ENCODE measurements at regions not wholly inside any gene's neighbourhood (a gene's known extent, or its start where the extent isn't known, plus 50 kb on each side); places are given as distances from the start of the nearest gene placed in this dataset.

- Histone ChIP-seq H2AFZ (ENCODE audit: low read length) (no peak overlapping the region), H3K9me2 (replicated peaks; ENCODE audit: low read length) (no peaks in the 10 kb centered on the region), H4K20me1 (ENCODE audit: low read length) (no peaks in the 10 kb centered on the region), H3K4me3 (ENCODE audit: low read length) (no peak overlapping the region), H3K4me1 (ENCODE audit: insufficient read depth, low read length) (no peaks in the 10 kb centered on the region), H3K4me2 (ENCODE audit: low read length) (no peak overlapping the region), H3K79me2 (ENCODE audit: low read length) (no peaks in the 10 kb centered on the region), H3K27me3 (ENCODE audit: low read length) (no peaks in the 10 kb centered on the region), H3K9ac (ENCODE audit: low read length) (no peak overlapping the region), H3K27ac (ENCODE audit: low read length) (no peak overlapping the region), H3F3A (ENCODE audit: low read length, unreplicated experiment) (no peaks in the 10 kb centered on the region), H3K9me3 (ENCODE audit: low read length) (no peaks in the 10 kb centered on the region), H3K36me3 (ENCODE audit: low read depth, low read length) (no peaks in the 10 kb centered on the region)
- ChIA-PET CTCF (no interaction called here), POLR2A (ENCODE audit: unreplicated experiment) (interaction anchor here (0.6 kb wide), 1 partner anchor 91 kb away, joined by 4 read pairs; no protein-coding TSS in a partner anchor)
- ATAC-seq (no peak), DNase-seq (no peak)
- intact Hi-C loops (cut with micrococcal nuclease): no loop called here
- TF ChIP-seq, protein P1, sequence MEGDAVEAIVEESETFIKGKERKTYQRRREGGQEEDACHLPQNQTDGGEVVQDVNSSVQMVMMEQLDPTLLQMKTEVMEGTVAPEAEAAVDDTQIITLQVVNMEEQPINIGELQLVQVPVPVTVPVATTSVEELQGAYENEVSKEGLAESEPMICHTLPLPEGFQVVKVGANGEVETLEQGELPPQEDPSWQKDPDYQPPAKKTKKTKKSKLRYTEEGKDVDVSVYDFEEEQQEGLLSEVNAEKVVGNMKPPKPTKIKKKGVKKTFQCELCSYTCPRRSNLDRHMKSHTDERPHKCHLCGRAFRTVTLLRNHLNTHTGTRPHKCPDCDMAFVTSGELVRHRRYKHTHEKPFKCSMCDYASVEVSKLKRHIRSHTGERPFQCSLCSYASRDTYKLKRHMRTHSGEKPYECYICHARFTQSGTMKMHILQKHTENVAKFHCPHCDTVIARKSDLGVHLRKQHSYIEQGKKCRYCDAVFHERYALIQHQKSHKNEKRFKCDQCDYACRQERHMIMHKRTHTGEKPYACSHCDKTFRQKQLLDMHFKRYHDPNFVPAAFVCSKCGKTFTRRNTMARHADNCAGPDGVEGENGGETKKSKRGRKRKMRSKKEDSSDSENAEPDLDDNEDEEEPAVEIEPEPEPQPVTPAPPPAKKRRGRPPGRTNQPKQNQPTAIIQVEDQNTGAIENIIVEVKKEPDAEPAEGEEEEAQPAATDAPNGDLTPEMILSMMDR (conservative IDR thresholded peaks at IDR 0.05; ENCODE audit: low read depth, low read length): peak; percentile 62
- TF ChIP-seq EZH2phosphoT487 (IDR thresholded peaks at IDR 0.05; ENCODE audit: borderline replicate concordance, low read length): no peak
- BruUV-seq (replicated peaks): no TSS peak
These were observed 145.5 kb downstream of the HMHB1 start for GRCh38 chr5:143957455-143957854.

GRCh38 chr5:143962201-143962600 lies 150.2 kb downstream of the HMHB1 start:
- POLR2A ChIA-PET (ENCODE audit: unreplicated experiment): interaction anchor here (0.6 kb wide), 2 partner anchors 32 to 38 kb away, joined by 3 read pairs; no protein-coding TSS in a partner anchor
- no peak overlapping the region for H3K9ac ChIP-seq (ENCODE audit: low read length)
- H3K4me1 ChIP-seq (ENCODE audit: insufficient read depth, low read length): peaks cover 22% of the 10 kb centered on the region
- no TSS peak for BruUV-seq (replicated peaks)
- no peaks in the 10 kb centered on the region for H3K79me2 ChIP-seq (ENCODE audit: low read length)
- ATAC-seq (no peak), DNase-seq (no peak)
- no peak overlapping the region for H3K4me2 ChIP-seq (ENCODE audit: low read length)
- no peaks in the 10 kb centered on the region for H3K36me3 ChIP-seq (ENCODE audit: low read depth, low read length)
- no peaks in the 10 kb centered on the region for H3K9me2 ChIP-seq (replicated peaks; ENCODE audit: low read length)
- H4K20me1 ChIP-seq (ENCODE audit: low read length): no peaks in the 10 kb centered on the region
- H3K27ac ChIP-seq (ENCODE audit: low read length): no peak overlapping the region
- H3K9me3 ChIP-seq (ENCODE audit: low read length): no peaks in the 10 kb centered on the region
- TF ChIP-seq, protein P1 (conservative IDR thresholded peaks at IDR 0.05; ENCODE audit: low read depth, low read length): no peak
- TF ChIP-seq EZH2phosphoT487 (IDR thresholded peaks at IDR 0.05; ENCODE audit: borderline replicate concordance, low read length) (no peak), EZH2 (IDR thresholded peaks at IDR 0.05; ENCODE audit: low read length, unreplicated experiment) (no peak)
- H3F3A ChIP-seq (ENCODE audit: low read length, unreplicated experiment): no peaks in the 10 kb centered on the region
- no peak overlapping the region for H2AFZ ChIP-seq (ENCODE audit: low read length)
- H3K4me3 ChIP-seq (ENCODE audit: low read length): no peak overlapping the region
- CTCF ChIA-PET: no interaction called here
- intact Hi-C loops (cut with micrococcal nuclease): loop anchor here (10.0 kb wide), 2 partner anchors 457 to 1037 kb away; no protein-coding TSS in a partner anchor
- no peaks in the 10 kb centered on the region for H3K27me3 ChIP-seq (ENCODE audit: low read length)

- Histone ChIP-seq H3K9me2 (replicated peaks; ENCODE audit: low read length) (no peaks in the 10 kb centered on the region), H3K4me2 (ENCODE audit: low read length) (peak overlapping the region; percentile 66), H2AFZ (ENCODE audit: low read length) (no peak overlapping the region), H3F3A (ENCODE audit: low read length, unreplicated experiment) (peaks cover 5% of the 10 kb centered on the region), H3K4me3 (ENCODE audit: low read length) (no peak overlapping the region), H3K9ac (ENCODE audit: low read length) (peak overlapping the region; percentile 39), H3K4me1 (ENCODE audit: insufficient read depth, low read length) (peaks cover 37% of the 10 kb centered on the region), H3K36me3 (ENCODE audit: low read depth, low read length) (no peaks in the 10 kb centered on the region; the same call in 1 of the 2 replicates), H3K9me3 (ENCODE audit: low read length) (no peaks in the 10 kb centered on the region), H4K20me1 (ENCODE audit: low read length) (no peaks in the 10 kb centered on the region), H3K27me3 (ENCODE audit: low read length) (no peaks in the 10 kb centered on the region), H3K79me2 (ENCODE audit: low read length) (no peaks in the 10 kb centered on the region), H3K27ac (ENCODE audit: low read length) (peak overlapping the region; percentile 89)
- ChIA-PET POLR2A (ENCODE audit: unreplicated experiment) (no interaction called here), CTCF (no interaction called here)
- intact Hi-C loops (cut with micrococcal nuclease): loop anchor here (1.0 to 10.0 kb wide), 5 partner anchors 67 to 1040 kb away; no protein-coding TSS in a partner anchor
- TF ChIP-seq EZH2 (IDR thresholded peaks at IDR 0.05; ENCODE audit: low read length, unreplicated experiment): no peak
- no TSS peak for BruUV-seq (replicated peaks)
- peak; percentile 64 for DNase-seq
- peak; percentile 87 for ATAC-seq
These were observed 153.0 kb downstream of the HMHB1 start for GRCh38 chr5:143964919-143965318.

Measured in PC-3 (cell line).